ENCODE measurements at regions not wholly inside any gene's neighbourhood (a gene's known extent, or its start where the extent isn't known, plus 50 kb on each side); places are given as distances from the start of the nearest gene placed in this dataset.

DNA sequence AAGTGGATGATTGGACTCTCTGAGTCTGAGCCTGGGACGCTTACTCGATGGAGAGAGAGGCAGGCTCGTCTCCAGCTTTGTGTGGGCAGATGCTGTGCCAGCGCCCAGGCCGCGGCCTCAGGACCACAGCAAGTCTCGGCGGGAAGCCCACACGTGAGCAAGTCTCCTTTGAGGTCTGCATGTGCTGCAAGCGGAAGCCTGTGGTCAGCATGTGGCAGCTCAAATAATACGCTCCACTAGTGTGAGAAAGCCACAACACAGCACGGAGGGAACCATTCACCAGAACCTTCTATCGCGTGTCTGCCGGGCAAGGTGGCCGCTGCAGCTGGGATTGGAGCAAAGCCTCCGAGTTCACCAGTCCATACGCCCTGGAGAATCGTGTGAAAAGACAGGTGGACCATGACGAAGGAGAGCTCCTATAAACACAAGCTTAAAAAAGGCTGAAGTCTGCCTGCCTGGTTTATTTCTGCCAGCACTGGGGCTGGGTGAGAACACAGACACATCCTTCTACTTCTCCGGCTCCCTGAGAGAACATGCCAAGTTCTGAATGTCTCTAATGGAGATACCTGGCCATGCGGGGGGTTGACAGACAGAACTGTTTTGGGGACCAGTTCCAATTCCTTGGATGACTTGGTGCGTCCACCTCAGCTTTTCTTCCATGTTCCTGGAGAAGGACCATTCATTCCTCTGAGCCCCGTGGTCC, 82.0 kb upstream of the LRIG1 start:
- TF ChIP-seq ZNF146 (tag by site-specific recombination; IDR thresholded peaks at IDR 0.05) (no peak), PRDM1 (tag by site-specific recombination; IDR thresholded peaks at IDR 0.05) (no peak), GLI4 (tag by site-specific recombination; IDR thresholded peaks at IDR 0.05) (no peak), ZNF48 (tag by site-specific recombination; IDR thresholded peaks at IDR 0.05) (no peak), ZNF16 (tag by site-specific recombination; IDR thresholded peaks at IDR 0.05; ENCODE audit: low read depth) (no peak), ZNF677 (tag by site-specific recombination; IDR thresholded peaks at IDR 0.05) (no peak), FEZF1 (tag by site-specific recombination; IDR thresholded peaks at IDR 0.05) (no peak), ZNF211 (tag by site-specific recombination; IDR thresholded peaks at IDR 0.05; ENCODE audit: low read depth) (no peak), ZNF341 (tag by site-specific recombination; IDR thresholded peaks at IDR 0.05; ENCODE audit: low read depth) (no peak), ZNF548 (tag by site-specific recombination; IDR thresholded peaks at IDR 0.05) (no peak), SETDB1 (IDR thresholded peaks at IDR 0.05; ENCODE audit: insufficient read length, low read length) (no peak), ZNF585B (tag by site-specific recombination; IDR thresholded peaks at IDR 0.05) (no peak), ZNF610 (tag by site-specific recombination; IDR thresholded peaks at IDR 0.05; ENCODE audit: borderline replicate concordance) (no peak), ZSCAN16 (tag by site-specific recombination; IDR thresholded peaks at IDR 0.05) (no peak)
- TF ChIP-seq, protein P1, sequence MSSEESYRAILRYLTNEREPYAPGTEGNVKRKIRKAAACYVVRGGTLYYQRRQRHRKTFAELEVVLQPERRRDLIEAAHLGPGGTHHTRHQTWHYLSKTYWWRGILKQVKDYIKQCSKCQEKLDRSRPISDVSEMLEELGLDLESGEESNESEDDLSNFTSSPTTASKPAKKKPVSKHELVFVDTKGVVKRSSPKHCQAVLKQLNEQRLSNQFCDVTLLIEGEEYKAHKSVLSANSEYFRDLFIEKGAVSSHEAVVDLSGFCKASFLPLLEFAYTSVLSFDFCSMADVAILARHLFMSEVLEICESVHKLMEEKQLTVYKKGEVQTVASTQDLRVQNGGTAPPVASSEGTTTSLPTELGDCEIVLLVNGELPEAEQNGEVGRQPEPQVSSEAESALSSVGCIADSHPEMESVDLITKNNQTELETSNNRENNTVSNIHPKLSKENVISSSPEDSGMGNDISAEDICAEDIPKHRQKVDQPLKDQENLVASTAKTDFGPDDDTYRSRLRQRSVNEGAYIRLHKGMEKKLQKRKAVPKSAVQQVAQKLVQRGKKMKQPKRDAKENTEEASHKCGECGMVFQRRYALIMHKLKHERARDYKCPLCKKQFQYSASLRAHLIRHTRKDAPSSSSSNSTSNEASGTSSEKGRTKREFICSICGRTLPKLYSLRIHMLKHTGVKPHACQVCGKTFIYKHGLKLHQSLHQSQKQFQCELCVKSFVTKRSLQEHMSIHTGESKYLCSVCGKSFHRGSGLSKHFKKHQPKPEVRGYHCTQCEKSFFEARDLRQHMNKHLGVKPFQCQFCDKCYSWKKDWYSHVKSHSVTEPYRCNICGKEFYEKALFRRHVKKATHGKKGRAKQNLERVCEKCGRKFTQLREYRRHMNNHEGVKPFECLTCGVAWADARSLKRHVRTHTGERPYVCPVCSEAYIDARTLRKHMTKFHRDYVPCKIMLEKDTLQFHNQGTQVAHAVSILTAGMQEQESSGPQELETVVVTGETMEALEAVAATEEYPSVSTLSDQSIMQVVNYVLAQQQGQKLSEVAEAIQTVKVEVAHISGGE (tag by site-specific recombination; conservative IDR thresholded peaks at IDR 0.05; ENCODE audit: low read depth): no peak
- TF ChIP-seq, protein P2, sequence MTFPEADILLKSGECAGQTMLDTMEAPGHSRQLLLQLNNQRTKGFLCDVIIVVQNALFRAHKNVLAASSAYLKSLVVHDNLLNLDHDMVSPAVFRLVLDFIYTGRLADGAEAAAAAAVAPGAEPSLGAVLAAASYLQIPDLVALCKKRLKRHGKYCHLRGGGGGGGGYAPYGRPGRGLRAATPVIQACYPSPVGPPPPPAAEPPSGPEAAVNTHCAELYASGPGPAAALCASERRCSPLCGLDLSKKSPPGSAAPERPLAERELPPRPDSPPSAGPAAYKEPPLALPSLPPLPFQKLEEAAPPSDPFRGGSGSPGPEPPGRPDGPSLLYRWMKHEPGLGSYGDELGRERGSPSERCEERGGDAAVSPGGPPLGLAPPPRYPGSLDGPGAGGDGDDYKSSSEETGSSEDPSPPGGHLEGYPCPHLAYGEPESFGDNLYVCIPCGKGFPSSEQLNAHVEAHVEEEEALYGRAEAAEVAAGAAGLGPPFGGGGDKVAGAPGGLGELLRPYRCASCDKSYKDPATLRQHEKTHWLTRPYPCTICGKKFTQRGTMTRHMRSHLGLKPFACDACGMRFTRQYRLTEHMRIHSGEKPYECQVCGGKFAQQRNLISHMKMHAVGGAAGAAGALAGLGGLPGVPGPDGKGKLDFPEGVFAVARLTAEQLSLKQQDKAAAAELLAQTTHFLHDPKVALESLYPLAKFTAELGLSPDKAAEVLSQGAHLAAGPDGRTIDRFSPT (tag by site-specific recombination; IDR thresholded peaks at IDR 0.05): no peak
- TF ChIP-seq, protein P3, sequence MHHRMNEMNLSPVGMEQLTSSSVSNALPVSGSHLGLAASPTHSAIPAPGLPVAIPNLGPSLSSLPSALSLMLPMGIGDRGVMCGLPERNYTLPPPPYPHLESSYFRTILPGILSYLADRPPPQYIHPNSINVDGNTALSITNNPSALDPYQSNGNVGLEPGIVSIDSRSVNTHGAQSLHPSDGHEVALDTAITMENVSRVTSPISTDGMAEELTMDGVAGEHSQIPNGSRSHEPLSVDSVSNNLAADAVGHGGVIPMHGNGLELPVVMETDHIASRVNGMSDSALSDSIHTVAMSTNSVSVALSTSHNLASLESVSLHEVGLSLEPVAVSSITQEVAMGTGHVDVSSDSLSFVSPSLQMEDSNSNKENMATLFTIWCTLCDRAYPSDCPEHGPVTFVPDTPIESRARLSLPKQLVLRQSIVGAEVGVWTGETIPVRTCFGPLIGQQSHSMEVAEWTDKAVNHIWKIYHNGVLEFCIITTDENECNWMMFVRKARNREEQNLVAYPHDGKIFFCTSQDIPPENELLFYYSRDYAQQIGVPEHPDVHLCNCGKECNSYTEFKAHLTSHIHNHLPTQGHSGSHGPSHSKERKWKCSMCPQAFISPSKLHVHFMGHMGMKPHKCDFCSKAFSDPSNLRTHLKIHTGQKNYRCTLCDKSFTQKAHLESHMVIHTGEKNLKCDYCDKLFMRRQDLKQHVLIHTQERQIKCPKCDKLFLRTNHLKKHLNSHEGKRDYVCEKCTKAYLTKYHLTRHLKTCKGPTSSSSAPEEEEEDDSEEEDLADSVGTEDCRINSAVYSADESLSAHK (tag by site-specific recombination; IDR thresholded peaks at IDR 0.05): no peak
- CTCF ChIA-PET: no interaction called here
- no peaks in the 10 kb centered on the region for H3K36me3 ChIP-seq (ENCODE audit: control insufficient read depth in 2 of 2, insufficient read depth in 1 of 2, low read length in 2 of 2)
- no peaks in the 10 kb centered on the region for H3K4me1 ChIP-seq (ENCODE audit: control insufficient read depth, insufficient read depth, low read length)
- H3K27ac ChIP-seq (ENCODE audit: extremely low read depth, low read depth, low read length): no peak overlapping the region
- no peak overlapping the region for H3K4me3 ChIP-seq (ENCODE audit: low read depth, low read length)
- no peaks in the 10 kb centered on the region for H3K9me3 ChIP-seq (ENCODE audit: control insufficient read depth, insufficient read depth, low read depth, low read length)
- POLR2A ChIA-PET: no interaction called here

All from HEK293 (cell line).